ENCODE measurements at regions not wholly inside any gene's neighbourhood (a gene's known extent, or its start where the extent isn't known, plus 50 kb on each side); places are given as distances from the start of the nearest gene placed in this dataset.

DNA sequence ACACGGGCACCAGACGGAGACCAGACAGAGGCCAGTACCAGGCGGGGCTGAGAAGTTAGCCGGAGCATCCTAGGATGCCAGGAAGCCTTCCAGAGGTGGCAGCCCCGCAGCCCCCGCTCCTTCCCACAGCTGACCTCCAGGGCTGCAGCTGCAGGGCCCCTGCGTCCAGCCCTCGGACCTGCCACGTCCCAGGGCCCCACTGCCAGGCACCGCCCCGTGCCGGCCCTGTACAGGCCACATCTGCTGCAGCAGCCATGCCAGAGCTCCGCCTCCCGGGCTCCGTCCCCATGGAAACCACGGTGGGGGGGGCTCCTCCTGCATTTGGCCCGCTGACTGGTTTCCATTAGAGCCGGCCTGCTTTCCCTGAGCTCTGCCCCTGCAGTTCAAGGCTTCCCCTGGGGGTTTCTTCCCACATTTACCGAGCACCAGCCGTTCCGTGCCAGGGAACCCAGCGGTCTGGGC is 62.5 kb upstream of the PPARA start:
- TF ChIP-seq FOXJ3 (CRISPR knock-in tag; IDR thresholded peaks at IDR 0.05) = 0 out of 2 replicates have a peak, but pooled peaks have one; percentile 41
- TF ChIP-seq RFX5 (IDR thresholded peaks at IDR 0.05; ENCODE audit: low read length) = no peak
- TF ChIP-seq JUND (IDR thresholded peaks at IDR 0.05) = 0 out of 2 replicates have a peak, but pooled peaks have one; percentile 2
- TF ChIP-seq POLR2AphosphoS5 (IDR thresholded peaks at IDR 0.05; ENCODE audit: low read depth, low read length) = peak; percentile 49
- peak; percentile 8; the same call in 1 of the 2 replicates for TF ChIP-seq RCOR1 (IDR thresholded peaks at IDR 0.05; ENCODE audit: low read length)
- peak; percentile 43; the same call in 1 of the 2 replicates for TF ChIP-seq SIN3A (IDR thresholded peaks at IDR 0.05; ENCODE audit: borderline replicate concordance, low read depth, low read length)
- TF ChIP-seq RAD21 (IDR thresholded peaks at IDR 0.05; ENCODE audit: low read length) = peak; percentile 17
- 0 out of 2 replicates have a peak, but pooled peaks have one; percentile 10 for TF ChIP-seq TEAD4 (IDR thresholded peaks at IDR 0.05; ENCODE audit: borderline replicate concordance, insufficient read depth)
- TF ChIP-seq, protein P1, sequence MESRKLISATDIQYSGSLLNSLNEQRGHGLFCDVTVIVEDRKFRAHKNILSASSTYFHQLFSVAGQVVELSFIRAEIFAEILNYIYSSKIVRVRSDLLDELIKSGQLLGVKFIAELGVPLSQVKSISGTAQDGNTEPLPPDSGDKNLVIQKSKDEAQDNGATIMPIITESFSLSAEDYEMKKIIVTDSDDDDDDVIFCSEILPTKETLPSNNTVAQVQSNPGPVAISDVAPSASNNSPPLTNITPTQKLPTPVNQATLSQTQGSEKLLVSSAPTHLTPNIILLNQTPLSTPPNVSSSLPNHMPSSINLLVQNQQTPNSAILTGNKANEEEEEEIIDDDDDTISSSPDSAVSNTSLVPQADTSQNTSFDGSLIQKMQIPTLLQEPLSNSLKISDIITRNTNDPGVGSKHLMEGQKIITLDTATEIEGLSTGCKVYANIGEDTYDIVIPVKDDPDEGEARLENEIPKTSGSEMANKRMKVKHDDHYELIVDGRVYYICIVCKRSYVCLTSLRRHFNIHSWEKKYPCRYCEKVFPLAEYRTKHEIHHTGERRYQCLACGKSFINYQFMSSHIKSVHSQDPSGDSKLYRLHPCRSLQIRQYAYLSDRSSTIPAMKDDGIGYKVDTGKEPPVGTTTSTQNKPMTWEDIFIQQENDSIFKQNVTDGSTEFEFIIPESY (IDR thresholded peaks at IDR 0.05; ENCODE audit: borderline replicate concordance, low read depth) = no peak
- TF ChIP-seq TAF1 (IDR thresholded peaks at IDR 0.05; ENCODE audit: borderline replicate concordance, low read depth, low read length) = peak; percentile 29; the same call in 1 of the 2 replicates
- TF ChIP-seq MXI1 (IDR thresholded peaks at IDR 0.05; ENCODE audit: low read depth, low read length) = peak; percentile 57
- TF ChIP-seq EP300 (IDR thresholded peaks at IDR 0.05; ENCODE audit: borderline replicate concordance in 1 of 2, low read depth in 1 of 2, low read length in 1 of 2) = peak; percentile 21 to 48; a peak in 3 of 4 replicates
- peak; percentile 49; the same call in 1 of the 2 replicates for TF ChIP-seq YY1 (IDR thresholded peaks at IDR 0.05; ENCODE audit: low read depth)
- peak; percentile 64 for TF ChIP-seq TCF12 (IDR thresholded peaks at IDR 0.05)
- TF ChIP-seq, protein P2, sequence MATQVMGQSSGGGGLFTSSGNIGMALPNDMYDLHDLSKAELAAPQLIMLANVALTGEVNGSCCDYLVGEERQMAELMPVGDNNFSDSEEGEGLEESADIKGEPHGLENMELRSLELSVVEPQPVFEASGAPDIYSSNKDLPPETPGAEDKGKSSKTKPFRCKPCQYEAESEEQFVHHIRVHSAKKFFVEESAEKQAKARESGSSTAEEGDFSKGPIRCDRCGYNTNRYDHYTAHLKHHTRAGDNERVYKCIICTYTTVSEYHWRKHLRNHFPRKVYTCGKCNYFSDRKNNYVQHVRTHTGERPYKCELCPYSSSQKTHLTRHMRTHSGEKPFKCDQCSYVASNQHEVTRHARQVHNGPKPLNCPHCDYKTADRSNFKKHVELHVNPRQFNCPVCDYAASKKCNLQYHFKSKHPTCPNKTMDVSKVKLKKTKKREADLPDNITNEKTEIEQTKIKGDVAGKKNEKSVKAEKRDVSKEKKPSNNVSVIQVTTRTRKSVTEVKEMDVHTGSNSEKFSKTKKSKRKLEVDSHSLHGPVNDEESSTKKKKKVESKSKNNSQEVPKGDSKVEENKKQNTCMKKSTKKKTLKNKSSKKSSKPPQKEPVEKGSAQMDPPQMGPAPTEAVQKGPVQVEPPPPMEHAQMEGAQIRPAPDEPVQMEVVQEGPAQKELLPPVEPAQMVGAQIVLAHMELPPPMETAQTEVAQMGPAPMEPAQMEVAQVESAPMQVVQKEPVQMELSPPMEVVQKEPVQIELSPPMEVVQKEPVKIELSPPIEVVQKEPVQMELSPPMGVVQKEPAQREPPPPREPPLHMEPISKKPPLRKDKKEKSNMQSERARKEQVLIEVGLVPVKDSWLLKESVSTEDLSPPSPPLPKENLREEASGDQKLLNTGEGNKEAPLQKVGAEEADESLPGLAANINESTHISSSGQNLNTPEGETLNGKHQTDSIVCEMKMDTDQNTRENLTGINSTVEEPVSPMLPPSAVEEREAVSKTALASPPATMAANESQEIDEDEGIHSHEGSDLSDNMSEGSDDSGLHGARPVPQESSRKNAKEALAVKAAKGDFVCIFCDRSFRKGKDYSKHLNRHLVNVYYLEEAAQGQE (IDR thresholded peaks at IDR 0.05; ENCODE audit: low read depth, low read length) = no peak
- no peak for TF ChIP-seq CHD2 (IDR thresholded peaks at IDR 0.05; ENCODE audit: low read length, partially characterized antibody)
- ChIA-PET POLR2A (interaction anchor here (0.6 to 6.3 kb wide), 20 partner anchors 11 to 85 kb away, joined by 3 to 83 read pairs (median 4); no protein-coding TSS in a partner anchor), CTCF (interaction anchor here (0.8 to 3.2 kb wide), 11 partner anchors 9 to 93 kb away, joined by 3 to 23 read pairs (median 6); no protein-coding TSS in a partner anchor)
- H4K20me1 ChIP-seq (ENCODE audit: insufficient read depth) = peaks cover 100% of the 10 kb centered on the region
- 0% methylated on average over 6 of the region's 22 CpGs for WGBS (ENCODE audit: low lambda C conversion rate)
- H3K79me2 ChIP-seq (ENCODE audit: insufficient read depth) = peaks cover 100% of the 10 kb centered on the region
- H3K4me2 ChIP-seq = peak overlapping the region; percentile 99
- H3K9ac ChIP-seq = peak overlapping the region; percentile 100
- peaks cover 41 to 97% of the 10 kb centered on the region in 2 experiments for H3K4me1 ChIP-seq (ENCODE audit: control insufficient read depth in 1 of 2, insufficient read depth in 2 of 2, low read depth in 1 of 2, low read length in 1 of 2)
- H3K27ac ChIP-seq (ENCODE audit: low read depth in 2 of 2, low read length in 1 of 2) = peak overlapping the region; percentile 96 to 100
- no peak overlapping the region for H2AFZ ChIP-seq (ENCODE audit: low read depth)
- H3K27me3 ChIP-seq (ENCODE audit: insufficient read depth) = no peaks in the 10 kb centered on the region
- H3K4me3 ChIP-seq (ENCODE audit: low read depth in 2 of 2, low read length in 1 of 2) = peak overlapping the region; percentile 90 to 92
- peak; percentile 94 for DNase-seq
- no peaks in the 10 kb centered on the region for H3K9me3 ChIP-seq
- H3F3A ChIP-seq (replicated peaks; ENCODE audit: insufficient read depth) = peaks cover 73% of the 10 kb centered on the region
- no peaks in the 10 kb centered on the region for H3K9me2 ChIP-seq
- H3K36me3 ChIP-seq (replicated peaks in 1 of 2; ENCODE audit: control insufficient read depth in 1 of 2, insufficient read depth in 2 of 2, low read length in 1 of 2) = peaks cover 71 to 89% of the 10 kb centered on the region in 2 experiments
